ELR (cell line): ENCODE measurements at regions not wholly inside any gene's neighbourhood (a gene's known extent, or its start where the extent isn't known, plus 50 kb on each side); places are given as distances from the start of the nearest gene placed in this dataset.
A peak's percentile ranks its signal among the peaks of the same experiment; 100 is the strongest.
"Not testable (repeated sequence)": the region's sequence is repeated elsewhere in the genome, so short reads cannot be mapped to it uniquely, and the experiment has no call there.

Experiments used
- DNase-seq: peaks from one replicate; pipeline ENCODE4 v3.0.0-alpha.2; 2015; ENCODE audit warnings: low read depth

- no peak for DNase-seq
Measured at GRCh38 chr12:97005174-97005573, 98.1 kb downstream of the NEDD1 start.

GRCh38 chr12:97005646-97006045 lies 98.6 kb downstream of the NEDD1 start:
- DNase-seq = no peak

GRCh38 chr12:97006585-97006984 lies 99.5 kb downstream of the NEDD1 start:
- peak; percentile 5 for DNase-seq

- no peak for DNase-seq
Measured at GRCh38 chr12:97016163-97016562, 109.1 kb downstream of the NEDD1 start.

- DNase-seq = no peak
Measured at GRCh38 chr12:97017213-97017612, 110.2 kb downstream of the NEDD1 start.

- DNase-seq = no peak
Measured at GRCh38 chr12:97022536-97023230, 115.6 kb downstream of the NEDD1 start.

- no peak for DNase-seq
Measured at GRCh38 chr12:97024393-97024792, 117.3 kb downstream of the NEDD1 start.

- no peak for DNase-seq
Measured at GRCh38 chr12:97026901-97027300, 119.8 kb downstream of the NEDD1 start.

- DNase-seq = no peak
Measured at GRCh38 chr12:97027482-97027881, 120.4 kb downstream of the NEDD1 start.

GRCh38 chr12:97038131-97038530 lies 131.1 kb downstream of the NEDD1 start:
- DNase-seq = no peak

- DNase-seq = peak; percentile 1
Measured at GRCh38 chr12:97038834-97039233, 131.8 kb downstream of the NEDD1 start.

- DNase-seq = no peak
Measured at GRCh38 chr12:97046901-97047300, 139.8 kb downstream of the NEDD1 start.

- no peak for DNase-seq
Measured at GRCh38 chr12:97047361-97047760, 140.3 kb downstream of the NEDD1 start.

- DNase-seq = no peak
Measured at GRCh38 chr12:97048421-97049035, 141.5 kb downstream of the NEDD1 start.

- DNase-seq = no peak
Measured at GRCh38 chr12:97050509-97050908, 143.5 kb downstream of the NEDD1 start.

- no peak for DNase-seq
Measured at GRCh38 chr12:97051341-97051740, 144.3 kb downstream of the NEDD1 start.

- DNase-seq = no peak
Measured at GRCh38 chr12:97061171-97061570, 154.1 kb downstream of the NEDD1 start.

- no peak for DNase-seq
Measured at GRCh38 chr12:97063292-97063935, 156.4 kb downstream of the NEDD1 start.

- no peak for DNase-seq
Measured at GRCh38 chr12:97075161-97075933, 168.3 kb downstream of the NEDD1 start.

- DNase-seq = no peak
Measured at GRCh38 chr12:97075934-97076630, 169.0 kb downstream of the NEDD1 start.

GRCh38 chr12:97076912-97077311 lies 169.9 kb downstream of the NEDD1 start:
- not testable (repeated sequence) for DNase-seq

- DNase-seq = no peak
Measured at GRCh38 chr12:97082029-97082428, 175.0 kb downstream of the NEDD1 start.
